HFFc6 (cell line): ENCODE measurements at regions not wholly inside any gene's neighbourhood (a gene's known extent, or its start where the extent isn't known, plus 50 kb on each side); places are given as distances from the start of the nearest gene placed in this dataset.

Experiments used
- DNase-seq: peaks from one replicate; pipeline ENCODE4 v3.0.0-alpha.2; 2018
- H3K27ac Mint-ChIP-seq: 2 replicates; pipeline ENCODE4 v1.8.0; 2020; ENCODE audit warnings: mild to moderate bottlenecking, mixed read lengths
- H3K27me3 Mint-ChIP-seq: 2 replicates; pipeline ENCODE4 v1.8.0; 2021; ENCODE audit warnings: mild to moderate bottlenecking, moderate library complexity, mixed read lengths; ENCODE audit not compliant: insufficient read depth
- H3K36me3 Mint-ChIP-seq: 2 replicates; pipeline ENCODE4 v1.8.0; 2021; ENCODE audit warnings: low read depth, mixed read lengths
- H3K4me1 Mint-ChIP-seq: 2 replicates; pipeline ENCODE4 v1.8.0; 2020; ENCODE audit warnings: low read depth, mixed read lengths
- H3K4me3 Mint-ChIP-seq: 2 replicates; pipeline ENCODE4 v1.8.0; 2020; ENCODE audit warnings: mild to moderate bottlenecking, moderate library complexity, mixed read lengths
- H3K9me3 Mint-ChIP-seq: 2 replicates; pipeline ENCODE4 v1.8.0; 2020; ENCODE audit warnings: mild to moderate bottlenecking, mixed read lengths
- CTCF ChIP-seq: fragments of 200-600 bp; sonication (generic); IDR thresholded peaks from 2 replicates; pipeline ENCODE4 v1.5.0; 2021; ENCODE audit warnings: antibody characterized with exemption, mild to moderate bottlenecking

GRCh38 chr2:118622108-118622507 lies 225.3 kb downstream of the EN1 start:
- no peaks in the 10 kb centered on the region for H3K4me1 Mint-ChIP-seq
- no peaks in the 10 kb centered on the region for H3K36me3 Mint-ChIP-seq
- TF ChIP-seq CTCF, result no peak
- H3K9me3 Mint-ChIP-seq, result no peaks in the 10 kb centered on the region
- no peak overlapping the region for H3K27ac Mint-ChIP-seq
- peaks cover 9% of the 10 kb centered on the region for H3K27me3 Mint-ChIP-seq
- H3K4me3 Mint-ChIP-seq, result no peak overlapping the region
- DNase-seq, result no peak

DNA sequence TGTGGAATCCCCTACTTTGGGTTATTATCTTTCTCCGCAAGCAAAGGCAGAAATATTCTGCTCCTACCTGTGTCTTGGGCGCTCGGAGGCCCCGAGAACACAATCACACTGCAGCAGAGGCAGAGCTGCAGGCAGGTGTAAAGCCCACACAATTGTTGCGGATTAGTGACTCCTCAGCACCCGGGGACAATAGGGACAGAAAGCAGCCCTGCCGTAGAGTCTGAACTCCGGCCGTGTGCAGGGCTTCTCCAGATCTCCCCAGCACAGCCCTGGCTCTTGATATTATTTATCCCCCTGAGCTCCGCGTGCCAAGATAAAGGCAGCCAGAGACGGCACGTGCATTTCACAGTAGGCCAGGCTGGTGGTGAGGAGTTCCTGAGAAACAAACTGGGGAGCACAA lies 229.2 kb downstream of the EN1 start:
- no peaks in the 10 kb centered on the region for H3K36me3 Mint-ChIP-seq
- DNase-seq, result no peak
- no peak overlapping the region for H3K4me3 Mint-ChIP-seq
- peaks cover 13% of the 10 kb centered on the region; the same call in 1 of the 2 replicates for H3K27me3 Mint-ChIP-seq
- no peak overlapping the region for H3K27ac Mint-ChIP-seq
- TF ChIP-seq CTCF, result no peak
- H3K9me3 Mint-ChIP-seq, result no peaks in the 10 kb centered on the region
- H3K4me1 Mint-ChIP-seq, result no peaks in the 10 kb centered on the region

- no peak overlapping the region for H3K27ac Mint-ChIP-seq
- no peaks in the 10 kb centered on the region for H3K36me3 Mint-ChIP-seq
- no peak for TF ChIP-seq CTCF
- H3K27me3 Mint-ChIP-seq, result peaks cover 16% of the 10 kb centered on the region
- H3K4me1 Mint-ChIP-seq, result no peaks in the 10 kb centered on the region
- H3K4me3 Mint-ChIP-seq, result no peak overlapping the region
- no peaks in the 10 kb centered on the region for H3K9me3 Mint-ChIP-seq
- no peak for DNase-seq
These were observed 231.0 kb downstream of the EN1 start for GRCh38 chr2:118616432-118616831.

GRCh38 chr2:118614841-118615271 lies 232.6 kb downstream of the EN1 start:
- Mint-ChIP-seq H3K36me3 (no peaks in the 10 kb centered on the region), H3K27me3 (peaks cover 17% of the 10 kb centered on the region), H3K9me3 (no peaks in the 10 kb centered on the region), H3K4me1 (no peaks in the 10 kb centered on the region), H3K4me3 (no peak overlapping the region), H3K27ac (no peak overlapping the region)
- no peak for TF ChIP-seq CTCF
- no peak for DNase-seq

- Mint-ChIP-seq H3K36me3 (no peaks in the 10 kb centered on the region), H3K9me3 (no peaks in the 10 kb centered on the region), H3K4me1 (no peaks in the 10 kb centered on the region), H3K27me3 (peaks cover 17% of the 10 kb centered on the region), H3K27ac (no peak overlapping the region), H3K4me3 (no peak overlapping the region)
- no peak for DNase-seq
- no peak for TF ChIP-seq CTCF
These were observed 233.7 kb downstream of the EN1 start for GRCh38 chr2:118613737-118614136.

DNA sequence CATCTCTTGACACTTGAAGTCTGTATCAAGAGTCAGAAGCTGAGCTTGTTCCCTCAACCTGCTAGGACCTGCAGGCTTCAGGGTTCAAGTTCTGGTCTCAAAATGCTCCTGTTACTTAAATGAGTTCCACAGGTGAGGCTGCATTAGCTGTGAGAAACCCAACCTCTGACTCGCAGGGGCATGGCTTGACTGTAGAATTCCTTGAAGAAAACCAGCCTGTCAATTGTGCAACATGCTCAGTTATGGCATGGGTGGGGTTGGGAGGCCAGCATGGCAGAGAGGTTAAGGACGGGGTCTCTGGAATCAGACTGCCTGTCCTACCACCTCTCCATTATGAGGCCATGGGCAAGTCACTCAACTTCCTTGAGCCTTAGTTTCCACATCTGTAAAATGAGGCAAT lies 235.8 kb downstream of the EN1 start:
- no peaks in the 10 kb centered on the region for H3K36me3 Mint-ChIP-seq
- no peaks in the 10 kb centered on the region for H3K4me1 Mint-ChIP-seq
- peaks cover 22% of the 10 kb centered on the region for H3K27me3 Mint-ChIP-seq
- H3K27ac Mint-ChIP-seq, result no peak overlapping the region
- DNase-seq, result no peak
- H3K9me3 Mint-ChIP-seq, result no peaks in the 10 kb centered on the region
- no peak overlapping the region for H3K4me3 Mint-ChIP-seq
- TF ChIP-seq CTCF, result no peak
